ENCODE measurements at regions not wholly inside any gene's neighbourhood (a gene's known extent, or its start where the extent isn't known, plus 50 kb on each side); places are given as distances from the start of the nearest gene placed in this dataset.

DNA sequence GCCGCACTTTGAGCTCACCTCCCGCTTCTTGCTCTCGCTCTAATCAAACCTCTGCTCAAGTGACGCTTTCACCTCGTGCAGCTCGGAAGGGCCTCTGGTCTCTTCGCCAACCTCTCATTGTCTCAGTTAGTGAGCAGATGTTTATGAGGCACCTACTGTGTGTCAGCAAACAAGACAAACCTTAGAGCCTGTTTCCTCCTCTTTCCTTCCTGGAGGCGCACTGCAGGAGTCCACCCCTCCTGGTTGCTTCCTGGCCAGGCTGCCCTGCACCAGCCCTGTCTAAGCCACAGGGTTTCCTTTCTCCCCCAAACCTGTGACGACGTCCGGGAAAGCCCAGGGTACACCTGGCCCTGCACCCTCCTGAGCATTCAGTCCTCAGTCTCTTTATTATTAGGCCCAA lies 84.2 kb downstream of the PHETA1 start:
- TF ChIP-seq, protein P1, sequence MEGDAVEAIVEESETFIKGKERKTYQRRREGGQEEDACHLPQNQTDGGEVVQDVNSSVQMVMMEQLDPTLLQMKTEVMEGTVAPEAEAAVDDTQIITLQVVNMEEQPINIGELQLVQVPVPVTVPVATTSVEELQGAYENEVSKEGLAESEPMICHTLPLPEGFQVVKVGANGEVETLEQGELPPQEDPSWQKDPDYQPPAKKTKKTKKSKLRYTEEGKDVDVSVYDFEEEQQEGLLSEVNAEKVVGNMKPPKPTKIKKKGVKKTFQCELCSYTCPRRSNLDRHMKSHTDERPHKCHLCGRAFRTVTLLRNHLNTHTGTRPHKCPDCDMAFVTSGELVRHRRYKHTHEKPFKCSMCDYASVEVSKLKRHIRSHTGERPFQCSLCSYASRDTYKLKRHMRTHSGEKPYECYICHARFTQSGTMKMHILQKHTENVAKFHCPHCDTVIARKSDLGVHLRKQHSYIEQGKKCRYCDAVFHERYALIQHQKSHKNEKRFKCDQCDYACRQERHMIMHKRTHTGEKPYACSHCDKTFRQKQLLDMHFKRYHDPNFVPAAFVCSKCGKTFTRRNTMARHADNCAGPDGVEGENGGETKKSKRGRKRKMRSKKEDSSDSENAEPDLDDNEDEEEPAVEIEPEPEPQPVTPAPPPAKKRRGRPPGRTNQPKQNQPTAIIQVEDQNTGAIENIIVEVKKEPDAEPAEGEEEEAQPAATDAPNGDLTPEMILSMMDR (IDR thresholded peaks at IDR 0.05; ENCODE audit: low read depth, low read length) = no peak
- no peak for TF ChIP-seq EZH2phosphoT487 (IDR thresholded peaks at IDR 0.05; ENCODE audit: low read depth)

All from OCI-LY3 (cell line).